HG03175 (cell line): ENCODE measurements at regions not wholly inside any gene's neighbourhood (a gene's known extent, or its start where the extent isn't known, plus 50 kb on each side); places are given as distances from the start of the nearest gene placed in this dataset.

Experiments
- ATAC-seq: cut with Tn5 transposase; IDR thresholded peaks from one replicate; pipeline ENCODE4 v1.9.1; 2021; ENCODE audit warnings: mild to moderate bottlenecking, moderate library complexity; ENCODE audit not compliant: unreplicated experiment

GRCh38 chr5:15215056-15215455 is 284.9 kb upstream of the FBXL7 start:
- ATAC-seq: no peak

- ATAC-seq: no peak
Measured at GRCh38 chr5:15214010-15214409, 286.0 kb upstream of the FBXL7 start.

GRCh38 chr5:15209053-15209762 is 290.8 kb upstream of the FBXL7 start:
- no peak for ATAC-seq

GRCh38 chr5:15206133-15206532 is 293.8 kb upstream of the FBXL7 start:
- no peak for ATAC-seq

GRCh38 chr5:15203376-15203775 is 296.6 kb upstream of the FBXL7 start:
- ATAC-seq: no peak

- ATAC-seq: no peak
Measured at GRCh38 chr5:15191012-15191411, 309.0 kb upstream of the FBXL7 start.

GRCh38 chr5:15183520-15183919 is 311.9 kb upstream of the ANKH start:
- no peak for ATAC-seq

- ATAC-seq: no peak
Measured at GRCh38 chr5:15170173-15170572, 298.6 kb upstream of the ANKH start.

- no peak for ATAC-seq
Measured at GRCh38 chr5:15168358-15168757, 296.8 kb upstream of the ANKH start.

GRCh38 chr5:15160091-15160490 is 288.5 kb upstream of the ANKH start:
- ATAC-seq: no peak

- no peak for ATAC-seq
Measured at GRCh38 chr5:15159606-15160005, 288.0 kb upstream of the ANKH start.

- ATAC-seq: no peak
Measured at GRCh38 chr5:15142458-15142857, 270.9 kb upstream of the ANKH start.

GRCh38 chr5:15137414-15137813 is 265.8 kb upstream of the ANKH start:
- ATAC-seq: no peak

GRCh38 chr5:15135661-15136060 is 264.1 kb upstream of the ANKH start:
- ATAC-seq: no peak

- no peak for ATAC-seq
Measured at GRCh38 chr5:15133456-15133965, 261.9 kb upstream of the ANKH start.

GRCh38 chr5:15132816-15133405 is 261.3 kb upstream of the ANKH start:
- ATAC-seq: no peak

GRCh38 chr5:15131909-15132308 is 260.3 kb upstream of the ANKH start:
- no peak for ATAC-seq

GRCh38 chr5:15124871-15125568 is 253.4 kb upstream of the ANKH start:
- ATAC-seq: no peak

- ATAC-seq: no peak
Measured at GRCh38 chr5:15124461-15124860, 252.9 kb upstream of the ANKH start.

GRCh38 chr5:15117688-15118087 is 246.1 kb upstream of the ANKH start:
- no peak for ATAC-seq

- ATAC-seq: no peak
Measured at GRCh38 chr5:15116996-15117395, 245.4 kb upstream of the ANKH start.
